T-cell (primary cell): ENCODE measurements at regions not wholly inside any gene's neighbourhood (a gene's known extent, or its start where the extent isn't known, plus 50 kb on each side); places are given as distances from the start of the nearest gene placed in this dataset.
"Not testable (repeated sequence)": the region's sequence is repeated elsewhere in the genome, so short reads cannot be mapped to it uniquely, and the experiment has no call there.

ENCODE experiments used
- ATAC-seq, 4 experiments: fragments of 200-7000 bp in 3 of 4; fragments of 150-1000 bp in 1 of 4; cut with Tn5 transposase; replicated peaks in 1 of 4; 1 replicate in 3 of 4; 2 replicates in 1 of 4; pipeline ENCODE4 v1.10.0; 2021; ENCODE audit warnings: moderate library complexity in 3 of 4, mild to moderate bottlenecking in 2 of 4, moderate number of reproducible peaks in 1 of 4
- CTCF ChIA-PET, 2 donors: fragments of 300-600 bp; sonication (Branson Sonifier 250); formaldehyde crosslinking; loops; one replicate each; lab custom pipeline; 2022; ENCODE audit warnings: antibody characterized with exemption in 2 of 2; lab: Charles Lee
- POLR2A ChIA-PET, 2 donors: fragments of 300-600 bp; sonication (Branson Sonifier 250); formaldehyde crosslinking; loops; one replicate each; lab custom pipeline; 2022; ENCODE audit warnings: antibody characterized with exemption in 2 of 2; lab: Charles Lee
- DNase-seq, 35 experiments: peaks; one replicate each; pipeline versions ENCODE4 v3.0.0 to v3.0.0-alpha.2; 2013 to 2023
- H3K27ac ChIP-seq: one replicate; pipeline ENCODE4 v1.5.1; 2013; ENCODE audit warnings: low read length
- H3K27me3 ChIP-seq, 2 experiments: replicated peaks in 1 of 2; 1 replicate in 1 of 2; 2 replicates in 1 of 2; pipeline versions ENCODE4 v1.6.1 to v1.7.0; 2013; ENCODE audit warnings: low read length in 1 of 2, mixed read lengths in 1 of 2; ENCODE audit not compliant: control insufficient read depth in 2 of 2, insufficient read depth in 2 of 2; ENCODE audit errors: extremely low read depth in 1 of 2
- H3K36me3 ChIP-seq, 2 donors: 1 replicate in 1 of 2; 2 replicates in 1 of 2; pipeline versions ENCODE4 v1.6.1 to v1.7.0; 2013; ENCODE audit warnings: low read length in 1 of 2; ENCODE audit not compliant: control insufficient read depth in 2 of 2, insufficient read depth in 1 of 2; ENCODE audit errors: extremely low read depth in 1 of 2
- H3K4me1 ChIP-seq, 2 experiments: 1 replicate in 1 of 2; 2 replicates in 1 of 2; pipeline versions ENCODE4 v1.6.1 to v1.7.0; 2013; ENCODE audit warnings: low read length in 2 of 2, mixed read lengths in 1 of 2; ENCODE audit not compliant: insufficient read depth in 2 of 2, control insufficient read depth in 1 of 2; ENCODE audit errors: extremely low read depth in 1 of 2
- H3K4me3 ChIP-seq, 2 donors: 1 replicate in 1 of 2; 2 replicates in 1 of 2; pipeline versions ENCODE4 v1.5.1 to v1.7.0; 2013; ENCODE audit warnings: mild to moderate bottlenecking in 2 of 2, low read length in 1 of 2, moderate library complexity in 1 of 2; ENCODE audit not compliant: control insufficient read depth in 1 of 2; ENCODE audit errors: extremely low read depth in 1 of 2
- H3K9me3 ChIP-seq: 2 replicates; pipeline ENCODE4 v1.7.0; 2013
- H3K27ac Mint-ChIP-seq, 2 donors: one replicate each; pipeline ENCODE4 v1.8.0; 2020 to 2021; ENCODE audit warnings: mild to moderate bottlenecking in 2 of 2, mixed read lengths in 2 of 2
- H3K27me3 Mint-ChIP-seq, 2 donors: one replicate each; pipeline ENCODE4 v1.8.0; 2021 to 2022; ENCODE audit warnings: mixed read lengths in 2 of 2
- H3K36me3 Mint-ChIP-seq: one replicate; pipeline ENCODE4 v1.8.0; 2021; ENCODE audit warnings: mixed read lengths
- H3K4me1 Mint-ChIP-seq, 3 donors: one replicate each; pipeline ENCODE4 v1.8.0; 2020 to 2022; ENCODE audit warnings: mixed read lengths in 3 of 3, mild to moderate bottlenecking in 1 of 3
- H3K4me3 Mint-ChIP-seq, 3 donors: one replicate each; pipeline ENCODE4 v1.8.0; 2020 to 2022; ENCODE audit warnings: mild to moderate bottlenecking in 3 of 3, mixed read lengths in 3 of 3, moderate library complexity in 3 of 3
- H3K9me3 Mint-ChIP-seq, 3 donors: one replicate each; pipeline ENCODE4 v1.8.0; 2020 to 2022; ENCODE audit warnings: mixed read lengths in 3 of 3
- WGBS: methylation state at CpG from one replicate; pipeline ENCODE4 v1.1.5; 2013; ENCODE audit warnings: missing lambda C conversion rate; ENCODE audit not compliant: insufficient coverage; 5-methylcytosine and 5-hydroxymethylcytosine counted together

GRCh38 chr14:19659850-19660558, 53.7 kb downstream of the OR11H2 start:
- CTCF ChIA-PET, H3K9me3 ChIP-seq, DNase-seq, H3K36me3 ChIP-seq, H3K27me3 ChIP-seq, H3K27ac ChIP-seq, H3K27ac Mint-ChIP-seq, H3K9me3 Mint-ChIP-seq, H3K4me1 ChIP-seq, H3K4me3 ChIP-seq, H3K4me3 Mint-ChIP-seq, POLR2A ChIA-PET, H3K4me1 Mint-ChIP-seq, ATAC-seq, H3K27me3 Mint-ChIP-seq, H3K36me3 Mint-ChIP-seq: not testable (repeated sequence)
- no CpG with 5 or more reads among the region's 3 CpGs for WGBS

GRCh38 chr14:19658706-19659105, 55.0 kb downstream of the OR11H2 start:
- H3K4me1 ChIP-seq, H3K27me3 Mint-ChIP-seq, H3K36me3 ChIP-seq, DNase-seq, H3K4me3 Mint-ChIP-seq, CTCF ChIA-PET, H3K4me1 Mint-ChIP-seq, ATAC-seq, H3K27me3 ChIP-seq, POLR2A ChIA-PET, H3K4me3 ChIP-seq, H3K9me3 ChIP-seq, H3K9me3 Mint-ChIP-seq, H3K27ac ChIP-seq, H3K36me3 Mint-ChIP-seq, H3K27ac Mint-ChIP-seq: not testable (repeated sequence)
- WGBS = no CpG with 5 or more reads among the region's 7 CpGs

GRCh38 chr14:19638565-19638964, 75.1 kb downstream of the OR11H2 start:
- H3K27me3 ChIP-seq, H3K27me3 Mint-ChIP-seq, POLR2A ChIA-PET, H3K4me3 ChIP-seq, H3K4me3 Mint-ChIP-seq, H3K36me3 Mint-ChIP-seq, H3K9me3 Mint-ChIP-seq, H3K36me3 ChIP-seq, H3K4me1 ChIP-seq, H3K9me3 ChIP-seq, CTCF ChIA-PET, DNase-seq, H3K27ac ChIP-seq, H3K27ac Mint-ChIP-seq, H3K4me1 Mint-ChIP-seq: not testable (repeated sequence)
- peak in 1 of 4 experiments; percentile 27 for ATAC-seq
- WGBS = no CpG with 5 or more reads among the region's 28 CpGs

- H3K27me3 Mint-ChIP-seq, H3K4me1 Mint-ChIP-seq, H3K9me3 ChIP-seq, H3K36me3 Mint-ChIP-seq, H3K27me3 ChIP-seq, ATAC-seq, H3K4me1 ChIP-seq, H3K27ac ChIP-seq, POLR2A ChIA-PET, H3K4me3 ChIP-seq, H3K27ac Mint-ChIP-seq, H3K36me3 ChIP-seq, H3K9me3 Mint-ChIP-seq, H3K4me3 Mint-ChIP-seq, CTCF ChIA-PET, DNase-seq: not testable (repeated sequence)
- WGBS = no CpG with 5 or more reads among the region's 7 CpGs
Measured at GRCh38 chr14:19638042-19638322, 75.7 kb downstream of the OR11H2 start.

- H3K36me3 Mint-ChIP-seq, H3K9me3 ChIP-seq, POLR2A ChIA-PET, H3K27ac ChIP-seq, H3K4me1 ChIP-seq, CTCF ChIA-PET, H3K4me3 Mint-ChIP-seq, H3K36me3 ChIP-seq, H3K27me3 ChIP-seq, H3K27ac Mint-ChIP-seq, H3K9me3 Mint-ChIP-seq, H3K27me3 Mint-ChIP-seq, ATAC-seq, DNase-seq, H3K4me1 Mint-ChIP-seq, H3K4me3 ChIP-seq: not testable (repeated sequence)
- WGBS = no CpG with 5 or more reads among the region's 10 CpGs
Measured at GRCh38 chr14:19637285-19638041, 76.2 kb downstream of the OR11H2 start.

DNA sequence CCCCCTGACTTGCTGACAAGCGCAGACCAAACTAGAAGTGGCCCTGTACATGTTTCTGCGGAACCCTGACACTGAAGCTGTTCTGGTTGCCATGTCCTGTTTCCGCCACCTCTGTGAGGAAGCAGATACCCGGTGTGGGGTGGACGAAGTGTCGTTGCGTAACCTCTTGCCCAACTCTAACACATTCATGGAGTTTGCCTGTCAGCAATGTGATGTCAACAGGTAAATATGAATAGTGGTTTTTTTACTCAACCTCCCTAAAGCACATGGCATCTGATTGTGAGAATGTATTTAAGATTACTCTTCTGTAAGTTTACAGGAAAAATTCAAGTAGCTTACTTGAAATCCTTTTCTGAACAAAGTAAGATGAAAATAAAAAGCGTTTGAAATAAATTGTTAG, 100.1 kb downstream of the OR11H2 start:
- H3K9me3 Mint-ChIP-seq, H3K36me3 Mint-ChIP-seq, CTCF ChIA-PET, DNase-seq, H3K4me3 Mint-ChIP-seq, H3K4me1 ChIP-seq, H3K27ac ChIP-seq, POLR2A ChIA-PET, H3K27me3 ChIP-seq, H3K36me3 ChIP-seq, H3K27me3 Mint-ChIP-seq, ATAC-seq, H3K9me3 ChIP-seq, H3K4me1 Mint-ChIP-seq, H3K27ac Mint-ChIP-seq, H3K4me3 ChIP-seq: not testable (repeated sequence)
- WGBS = no CpG with 5 or more reads among the region's 8 CpGs
